HL-60 (cell line): ENCODE measurements at regions not wholly inside any gene's neighbourhood (a gene's known extent, or its start where the extent isn't known, plus 50 kb on each side); places are given as distances from the start of the nearest gene placed in this dataset.

Source experiments
- DNase-seq, 2 experiments: peaks; one replicate each; pipeline ENCODE4 v3.0.0-alpha.2; 2010 to 2020; ENCODE audit warnings: low read depth in 1 of 2, low spot score in 1 of 2
- H3K27ac ChIP-seq: fragments of 250-450 bp; sonication (Bioruptor Pico); replicated peaks from 2 replicates; pipeline ENCODE4 v1.5.1; 2020; ENCODE audit warnings: mild to moderate bottlenecking, moderate library complexity
- H3K27me3 ChIP-seq: fragments of 250-450 bp; sonication (Bioruptor Pico); 2 replicates; pipeline ENCODE4 v1.5.1; 2021; ENCODE audit warnings: mild to moderate bottlenecking, moderate library complexity; ENCODE audit not compliant: insufficient read depth, poor library complexity, severe bottlenecking
- H3K4me3 ChIP-seq: replicated peaks from 2 replicates; pipeline ENCODE4 v1.5.1; 2011; ENCODE audit warnings: mild to moderate bottlenecking, control low read depth, low read length; ENCODE audit not compliant: insufficient read depth
- CTCF ChIP-seq: IDR thresholded peaks from one replicate; pipeline ENCODE4 v1.5.1; 2011; ENCODE audit warnings: low read length, control low read depth, inconsistent platforms; ENCODE audit not compliant: insufficient read depth
- GABPA ChIP-seq: IDR thresholded peaks from 2 replicates; pipeline ENCODE4 v1.6.1; 2012; ENCODE audit warnings: low read depth
- POLR2AphosphoS5 ChIP-seq: IDR thresholded peaks from 2 replicates; pipeline ENCODE4 v1.6.1; 2012; ENCODE audit warnings: low read depth
- REST ChIP-seq: IDR thresholded peaks from 2 replicates; pipeline ENCODE4 v1.6.1; 2012; ENCODE audit warnings: low read depth; ENCODE audit not compliant: insufficient replicate concordance
- SPI1 ChIP-seq: IDR thresholded peaks from 2 replicates; pipeline ENCODE4 v1.6.1; 2012; ENCODE audit warnings: low read depth, mild to moderate bottlenecking, borderline replicate concordance

DNA sequence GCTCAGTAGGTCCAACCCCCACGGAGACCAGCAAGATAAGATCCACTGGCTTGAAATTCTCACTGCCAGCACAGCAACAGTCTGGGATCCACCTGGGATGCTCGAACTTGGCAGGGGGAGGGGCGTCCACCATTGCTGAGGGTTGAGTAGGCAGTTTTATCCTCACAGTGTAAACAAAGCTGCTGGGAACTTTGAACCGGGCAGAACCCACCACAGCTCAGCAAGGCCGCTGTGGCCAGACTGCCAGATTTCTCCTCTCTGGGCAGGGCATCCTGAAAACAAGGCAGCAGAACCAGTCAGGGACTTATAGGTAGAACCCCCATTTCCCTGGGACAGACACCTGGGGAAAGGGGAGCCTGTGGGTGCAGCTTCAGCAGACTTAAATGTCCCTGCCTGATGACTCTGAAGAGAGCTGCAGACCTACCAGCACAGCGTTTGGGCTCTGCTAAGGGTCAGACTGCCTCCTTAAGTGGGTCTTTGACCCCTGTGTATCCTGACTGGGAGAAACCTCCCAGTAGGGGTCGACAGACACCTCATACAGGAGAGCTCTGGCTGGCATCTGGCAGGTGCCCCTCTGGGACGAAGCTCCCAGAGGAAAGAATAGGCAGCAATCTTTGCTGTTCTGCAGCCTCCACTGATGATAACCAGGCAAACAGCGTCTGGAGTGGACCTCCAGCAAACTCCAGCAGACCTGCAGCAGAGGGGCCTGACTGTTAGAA is 782.4 kb upstream of the EYS start:
- H3K4me3 ChIP-seq = no peak overlapping the region
- no peaks in the 10 kb centered on the region for H3K27me3 ChIP-seq
- no peak for TF ChIP-seq SPI1
- TF ChIP-seq REST = no peak
- no peak for TF ChIP-seq GABPA
- TF ChIP-seq CTCF = no peak
- no peak for TF ChIP-seq POLR2AphosphoS5
- no peak for DNase-seq
- no peak overlapping the region for H3K27ac ChIP-seq

GRCh38 chr6:66481216-66481615 is 774.2 kb upstream of the EYS start:
- DNase-seq = no peak
- TF ChIP-seq REST (no peak), CTCF (no peak), SPI1 (no peak), POLR2AphosphoS5 (no peak), GABPA (no peak)
- Histone ChIP-seq H3K27ac (no peak overlapping the region), H3K27me3 (no peaks in the 10 kb centered on the region), H3K4me3 (no peak overlapping the region)

- Histone ChIP-seq H3K27ac (no peak overlapping the region), H3K4me3 (no peak overlapping the region), H3K27me3 (no peaks in the 10 kb centered on the region)
- no peak for DNase-seq
- TF ChIP-seq CTCF = no peak
Observed at GRCh38 chr6:66478705-66479104, 771.7 kb upstream of the EYS start.

GRCh38 chr6:66435321-66435720 is 728.3 kb upstream of the EYS start:
- Histone ChIP-seq H3K4me3 (no peak overlapping the region), H3K27me3 (no peaks in the 10 kb centered on the region), H3K27ac (no peak overlapping the region)
- DNase-seq = no peak
- TF ChIP-seq POLR2AphosphoS5 (no peak), REST (no peak), SPI1 (no peak)
